HL-60 (cell line): ENCODE measurements at regions not wholly inside any gene's neighbourhood (a gene's known extent, or its start where the extent isn't known, plus 50 kb on each side); places are given as distances from the start of the nearest gene placed in this dataset.

Experiments used
- DNase-seq, 2 experiments: peaks; one replicate each; pipeline ENCODE4 v3.0.0-alpha.2; 2010 to 2020; ENCODE audit warnings: low read depth in 1 of 2, low spot score in 1 of 2
- H3K27ac ChIP-seq: fragments of 250-450 bp; sonication (Bioruptor Pico); replicated peaks from 2 replicates; pipeline ENCODE4 v1.5.1; 2020; ENCODE audit warnings: mild to moderate bottlenecking, moderate library complexity
- H3K27me3 ChIP-seq: fragments of 250-450 bp; sonication (Bioruptor Pico); 2 replicates; pipeline ENCODE4 v1.5.1; 2021; ENCODE audit warnings: mild to moderate bottlenecking, moderate library complexity; ENCODE audit not compliant: insufficient read depth, poor library complexity, severe bottlenecking
- H3K4me3 ChIP-seq: replicated peaks from 2 replicates; pipeline ENCODE4 v1.5.1; 2011; ENCODE audit warnings: mild to moderate bottlenecking, control low read depth, low read length; ENCODE audit not compliant: insufficient read depth
- GABPA ChIP-seq: IDR thresholded peaks from 2 replicates; pipeline ENCODE4 v1.6.1; 2012; ENCODE audit warnings: low read depth
- POLR2AphosphoS5 ChIP-seq: IDR thresholded peaks from 2 replicates; pipeline ENCODE4 v1.6.1; 2012; ENCODE audit warnings: low read depth
- SPI1 ChIP-seq: IDR thresholded peaks from 2 replicates; pipeline ENCODE4 v1.6.1; 2012; ENCODE audit warnings: low read depth, mild to moderate bottlenecking, borderline replicate concordance
- TF ChIP-seq, protein P1 (sequence below): IDR thresholded peaks from one replicate; pipeline ENCODE4 v1.5.1; 2011; ENCODE audit warnings: low read length, control low read depth, inconsistent platforms; ENCODE audit not compliant: insufficient read depth
- TF ChIP-seq, protein P2 (sequence below): IDR thresholded peaks from 2 replicates; pipeline ENCODE4 v1.6.1; 2012; ENCODE audit warnings: low read depth; ENCODE audit not compliant: insufficient replicate concordance

DNA sequence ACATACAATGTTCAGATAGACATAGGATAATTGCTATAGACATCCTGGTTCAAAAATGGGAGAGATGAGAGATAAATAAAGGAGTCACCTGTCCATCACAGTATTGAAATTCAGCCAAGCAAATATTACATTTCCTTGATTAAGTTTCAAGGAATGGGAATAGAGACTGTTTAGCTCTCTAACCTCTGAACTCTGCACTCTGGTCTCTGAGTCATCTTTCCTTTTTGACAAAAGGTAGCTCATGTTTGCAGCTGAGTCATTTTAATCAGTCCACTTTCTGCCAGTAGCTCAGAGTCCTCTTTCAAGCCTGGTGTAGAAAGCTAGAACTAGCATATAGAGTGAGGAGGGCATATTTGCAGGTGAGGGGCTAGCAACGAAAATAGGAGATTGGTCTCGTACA is 51.4 kb upstream of the GJA8 start:
- TF ChIP-seq, protein P1, sequence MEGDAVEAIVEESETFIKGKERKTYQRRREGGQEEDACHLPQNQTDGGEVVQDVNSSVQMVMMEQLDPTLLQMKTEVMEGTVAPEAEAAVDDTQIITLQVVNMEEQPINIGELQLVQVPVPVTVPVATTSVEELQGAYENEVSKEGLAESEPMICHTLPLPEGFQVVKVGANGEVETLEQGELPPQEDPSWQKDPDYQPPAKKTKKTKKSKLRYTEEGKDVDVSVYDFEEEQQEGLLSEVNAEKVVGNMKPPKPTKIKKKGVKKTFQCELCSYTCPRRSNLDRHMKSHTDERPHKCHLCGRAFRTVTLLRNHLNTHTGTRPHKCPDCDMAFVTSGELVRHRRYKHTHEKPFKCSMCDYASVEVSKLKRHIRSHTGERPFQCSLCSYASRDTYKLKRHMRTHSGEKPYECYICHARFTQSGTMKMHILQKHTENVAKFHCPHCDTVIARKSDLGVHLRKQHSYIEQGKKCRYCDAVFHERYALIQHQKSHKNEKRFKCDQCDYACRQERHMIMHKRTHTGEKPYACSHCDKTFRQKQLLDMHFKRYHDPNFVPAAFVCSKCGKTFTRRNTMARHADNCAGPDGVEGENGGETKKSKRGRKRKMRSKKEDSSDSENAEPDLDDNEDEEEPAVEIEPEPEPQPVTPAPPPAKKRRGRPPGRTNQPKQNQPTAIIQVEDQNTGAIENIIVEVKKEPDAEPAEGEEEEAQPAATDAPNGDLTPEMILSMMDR: no peak
- TF ChIP-seq SPI1 (no peak), POLR2AphosphoS5 (no peak), GABPA (no peak)
- TF ChIP-seq, protein P2, sequence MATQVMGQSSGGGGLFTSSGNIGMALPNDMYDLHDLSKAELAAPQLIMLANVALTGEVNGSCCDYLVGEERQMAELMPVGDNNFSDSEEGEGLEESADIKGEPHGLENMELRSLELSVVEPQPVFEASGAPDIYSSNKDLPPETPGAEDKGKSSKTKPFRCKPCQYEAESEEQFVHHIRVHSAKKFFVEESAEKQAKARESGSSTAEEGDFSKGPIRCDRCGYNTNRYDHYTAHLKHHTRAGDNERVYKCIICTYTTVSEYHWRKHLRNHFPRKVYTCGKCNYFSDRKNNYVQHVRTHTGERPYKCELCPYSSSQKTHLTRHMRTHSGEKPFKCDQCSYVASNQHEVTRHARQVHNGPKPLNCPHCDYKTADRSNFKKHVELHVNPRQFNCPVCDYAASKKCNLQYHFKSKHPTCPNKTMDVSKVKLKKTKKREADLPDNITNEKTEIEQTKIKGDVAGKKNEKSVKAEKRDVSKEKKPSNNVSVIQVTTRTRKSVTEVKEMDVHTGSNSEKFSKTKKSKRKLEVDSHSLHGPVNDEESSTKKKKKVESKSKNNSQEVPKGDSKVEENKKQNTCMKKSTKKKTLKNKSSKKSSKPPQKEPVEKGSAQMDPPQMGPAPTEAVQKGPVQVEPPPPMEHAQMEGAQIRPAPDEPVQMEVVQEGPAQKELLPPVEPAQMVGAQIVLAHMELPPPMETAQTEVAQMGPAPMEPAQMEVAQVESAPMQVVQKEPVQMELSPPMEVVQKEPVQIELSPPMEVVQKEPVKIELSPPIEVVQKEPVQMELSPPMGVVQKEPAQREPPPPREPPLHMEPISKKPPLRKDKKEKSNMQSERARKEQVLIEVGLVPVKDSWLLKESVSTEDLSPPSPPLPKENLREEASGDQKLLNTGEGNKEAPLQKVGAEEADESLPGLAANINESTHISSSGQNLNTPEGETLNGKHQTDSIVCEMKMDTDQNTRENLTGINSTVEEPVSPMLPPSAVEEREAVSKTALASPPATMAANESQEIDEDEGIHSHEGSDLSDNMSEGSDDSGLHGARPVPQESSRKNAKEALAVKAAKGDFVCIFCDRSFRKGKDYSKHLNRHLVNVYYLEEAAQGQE: no peak
- no peak for DNase-seq
- Histone ChIP-seq H3K27ac (no peak overlapping the region), H3K4me3 (no peak overlapping the region), H3K27me3 (no peaks in the 10 kb centered on the region)

DNA sequence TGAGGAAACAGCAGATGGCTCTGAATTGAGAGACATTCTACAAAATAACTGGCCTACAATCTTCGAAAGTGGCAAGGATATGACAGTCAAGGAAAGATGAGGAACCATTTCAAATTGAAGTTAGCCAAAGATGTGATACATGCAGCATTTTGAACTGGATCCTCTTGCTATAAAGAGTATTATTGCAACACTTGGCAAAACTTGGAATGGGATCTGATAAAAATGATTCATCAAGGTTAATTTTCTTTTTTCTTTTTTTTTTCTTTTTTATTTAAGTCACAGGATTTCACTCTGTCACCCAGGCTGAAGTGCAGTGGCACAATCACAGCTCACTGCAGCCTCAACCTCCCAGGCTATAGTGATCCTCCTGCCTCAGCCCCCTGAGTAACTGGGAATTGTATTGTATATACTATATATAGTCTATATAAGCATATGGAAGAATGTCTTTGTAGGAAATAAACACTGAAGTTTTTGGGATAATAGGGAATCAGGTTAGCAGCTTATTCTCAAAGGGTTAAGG is 49.8 kb upstream of the GJA8 start:
- Histone ChIP-seq H3K27ac (no peak overlapping the region), H3K4me3 (no peak overlapping the region), H3K27me3 (no peaks in the 10 kb centered on the region)
- DNase-seq: no peak
- TF ChIP-seq, protein P2: no peak
- no peak for TF ChIP-seq GABPA
- TF ChIP-seq, protein P1: no peak
- no peak for TF ChIP-seq SPI1
- TF ChIP-seq POLR2AphosphoS5: no peak
